ENCODE measurements at regions not wholly inside any gene's neighbourhood (a gene's known extent, or its start where the extent isn't known, plus 50 kb on each side); places are given as distances from the start of the nearest gene placed in this dataset.

DNA sequence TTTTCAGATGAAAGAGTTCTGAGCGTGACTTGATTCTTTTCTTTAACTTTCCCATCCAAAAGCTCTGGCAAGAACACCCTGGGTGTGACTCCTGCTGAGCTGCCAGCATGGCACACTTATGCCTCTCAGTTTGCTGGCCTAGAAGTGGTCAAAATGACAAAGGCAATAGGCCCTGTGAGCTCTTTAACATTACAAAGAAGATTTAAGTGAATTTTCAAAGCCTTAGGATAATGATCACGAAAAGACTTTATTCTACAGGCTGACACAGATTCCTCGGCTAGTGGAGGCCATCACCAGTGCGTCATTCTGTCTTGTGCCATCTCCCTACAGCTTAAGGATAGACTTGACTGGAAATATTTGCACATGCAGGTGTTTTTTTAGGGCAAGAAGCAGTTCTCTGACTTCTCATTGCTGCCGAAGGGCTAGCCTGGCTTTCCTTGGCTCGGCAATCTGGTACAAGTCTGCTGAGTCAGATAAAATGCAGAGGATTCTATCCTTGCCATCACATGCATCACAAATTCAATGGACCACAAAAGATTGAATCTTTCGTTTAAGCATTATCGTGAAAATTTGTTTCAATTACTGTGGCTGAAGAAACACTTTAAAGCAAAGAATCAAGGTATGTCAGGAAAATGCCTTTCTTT is 311.5 kb downstream of the COX7C start:
- no peak for ATAC-seq
- intact Hi-C loops (cut with DNase I), result no loop called here
- no peak for DNase-seq (ENCODE audit: low spot score)

GRCh38 chr5:86951761-86952160 is 315.9 kb upstream of the RASA1 start:
- intact Hi-C loops (cut with DNase I), result no loop called here
- no peak for DNase-seq (ENCODE audit: low spot score)

GRCh38 chr5:86964889-86965288 is 302.8 kb upstream of the RASA1 start:
- intact Hi-C loops (cut with DNase I), result no loop called here
- no peak for DNase-seq (ENCODE audit: low spot score)
- ATAC-seq, result no peak

More at GRCh38 chr5:86951761-86952160, 315.9 kb upstream of the RASA1 start:
- ATAC-seq, result no peak

DNA sequence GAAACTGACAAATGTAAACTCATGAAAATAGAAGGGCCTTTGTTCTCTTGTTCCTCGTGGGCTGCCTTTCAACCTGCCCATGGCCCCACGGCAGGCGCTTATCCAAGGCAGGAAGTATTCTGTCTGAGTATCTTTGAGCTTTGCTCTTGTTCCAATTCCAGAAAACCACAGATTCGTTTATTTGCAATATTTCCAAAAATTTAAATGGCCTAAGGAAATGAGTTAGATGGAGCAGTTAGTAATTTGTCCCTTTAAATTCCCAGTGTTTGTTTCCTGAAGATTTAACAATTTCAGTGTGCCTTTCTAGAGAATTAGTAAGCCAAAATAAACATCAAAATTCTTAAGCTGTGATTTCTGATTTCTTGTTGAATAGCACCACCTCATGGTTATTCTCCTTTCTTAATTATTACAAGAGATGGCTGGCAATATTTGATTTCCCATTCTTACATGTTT is 299.4 kb upstream of the RASA1 start:
- ATAC-seq (peak; percentile 87), DNase-seq (ENCODE audit: low spot score) (peak; percentile 70)
- intact Hi-C loops (cut with DNase I), result no loop called here

DNA sequence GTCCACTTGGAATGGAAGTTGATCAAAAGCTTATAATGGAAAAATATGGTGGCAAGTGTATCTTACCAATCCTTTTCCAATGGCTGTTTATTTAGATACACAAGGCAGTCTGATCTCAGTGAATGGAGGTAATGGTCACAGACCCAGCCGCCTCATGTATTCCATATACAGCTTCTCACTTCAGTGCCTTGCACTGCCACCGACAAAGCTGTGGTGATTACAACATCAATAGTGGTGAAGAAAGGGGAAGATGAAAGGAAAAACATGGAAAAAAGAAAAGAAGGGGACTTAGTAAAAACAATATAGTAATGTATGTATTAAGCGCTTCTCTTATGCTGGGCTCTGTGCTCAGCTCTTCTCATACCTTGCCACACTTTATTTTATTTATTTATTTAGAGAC is 297.3 kb upstream of the RASA1 start:
- no peak for ATAC-seq
- no peak for DNase-seq (ENCODE audit: low spot score)
- intact Hi-C loops (cut with DNase I), result no loop called here

- DNase-seq (ENCODE audit: low spot score) (no peak), ATAC-seq (peak; percentile 65)
- intact Hi-C loops (cut with DNase I), result no loop called here
Measured at GRCh38 chr5:86971034-86971571, 296.6 kb upstream of the RASA1 start.

DNA sequence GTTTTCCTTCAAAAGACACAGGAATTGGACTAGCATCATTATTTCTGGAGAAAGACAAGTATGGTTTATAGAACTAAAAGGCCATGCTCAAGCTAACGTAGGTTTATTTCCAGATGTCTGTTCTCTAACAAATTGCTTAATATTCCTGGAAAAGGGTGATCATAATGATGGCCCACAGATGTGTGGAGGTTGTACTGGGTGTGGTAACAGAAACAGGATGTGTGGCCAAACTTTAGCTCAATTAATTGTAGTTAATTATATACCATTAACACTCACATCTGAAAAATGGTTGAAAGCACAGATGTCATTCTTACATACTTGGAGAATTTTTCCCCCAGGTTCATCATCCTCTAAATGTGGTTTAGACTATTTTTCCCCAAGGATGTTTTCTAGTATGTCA is 292.7 kb upstream of the RASA1 start:
- peak; percentile 61 for ATAC-seq
- intact Hi-C loops (cut with DNase I), result no loop called here
- no peak for DNase-seq (ENCODE audit: low spot score)

DNA sequence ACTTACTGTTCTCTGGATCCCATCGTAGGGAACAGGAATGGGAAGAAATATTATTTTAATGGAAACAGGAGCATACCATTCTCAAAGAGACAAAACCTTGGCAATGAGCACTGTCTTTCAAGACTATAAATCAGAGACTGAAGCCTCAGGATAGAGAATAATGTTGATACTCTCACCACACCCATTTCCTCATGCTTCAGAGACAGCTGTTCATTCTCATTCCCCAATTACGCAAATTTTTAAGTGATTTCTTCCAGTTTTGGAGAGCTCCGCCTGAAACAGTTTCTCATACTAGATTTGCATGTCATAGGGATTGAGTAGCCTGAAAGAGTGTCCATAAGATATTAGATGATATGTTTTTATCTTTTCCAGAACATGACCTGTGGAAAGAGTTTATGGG is 290.5 kb upstream of the RASA1 start:
- no peak for DNase-seq (ENCODE audit: low spot score)
- peak; percentile 25 for ATAC-seq
- intact Hi-C loops (cut with DNase I), result no loop called here

GRCh38 chr5:86977808-86978207 is 289.9 kb upstream of the RASA1 start:
- ATAC-seq, result no peak
- no peak for DNase-seq (ENCODE audit: low spot score)
- intact Hi-C loops (cut with DNase I), result no loop called here

- intact Hi-C loops (cut with DNase I), result no loop called here
- ATAC-seq (peak; percentile 70), DNase-seq (ENCODE audit: low spot score) (no peak)
Measured at GRCh38 chr5:86979811-86980411, 287.8 kb upstream of the RASA1 start.

DNA sequence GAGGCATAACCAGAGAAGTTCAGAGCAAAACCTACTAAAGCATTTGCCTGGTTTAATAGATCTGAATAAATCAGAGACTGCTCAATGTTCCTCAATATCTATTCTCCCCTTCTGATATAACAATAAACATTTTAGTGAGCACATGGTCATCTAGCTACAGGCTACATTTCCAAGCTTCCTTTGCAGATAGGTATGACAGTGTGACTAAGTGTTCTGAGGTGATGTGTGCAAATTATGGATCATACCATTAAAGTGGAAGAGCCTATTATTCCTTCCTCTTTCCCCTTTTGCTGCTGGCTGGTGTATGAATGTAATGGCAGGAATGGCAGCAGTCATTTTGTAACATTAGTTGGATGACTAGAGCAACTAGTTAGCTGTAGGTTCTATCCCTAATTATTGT is 285.8 kb upstream of the RASA1 start:
- intact Hi-C loops (cut with DNase I), result no loop called here
- no peak for DNase-seq (ENCODE audit: low spot score)

GRCh38 chr5:86983208-86983607 is 284.5 kb upstream of the RASA1 start:
- DNase-seq (ENCODE audit: low spot score), result no peak
- no peak for ATAC-seq
- intact Hi-C loops (cut with DNase I), result no loop called here

More for the DNA sequence above, 285.8 kb upstream of the RASA1 start:
- no peak for ATAC-seq

GRCh38 chr5:86986837-86987236 is 280.8 kb upstream of the RASA1 start:
- no peak for DNase-seq (ENCODE audit: low spot score)
- intact Hi-C loops (cut with DNase I), result no loop called here
- no peak for ATAC-seq

DNA sequence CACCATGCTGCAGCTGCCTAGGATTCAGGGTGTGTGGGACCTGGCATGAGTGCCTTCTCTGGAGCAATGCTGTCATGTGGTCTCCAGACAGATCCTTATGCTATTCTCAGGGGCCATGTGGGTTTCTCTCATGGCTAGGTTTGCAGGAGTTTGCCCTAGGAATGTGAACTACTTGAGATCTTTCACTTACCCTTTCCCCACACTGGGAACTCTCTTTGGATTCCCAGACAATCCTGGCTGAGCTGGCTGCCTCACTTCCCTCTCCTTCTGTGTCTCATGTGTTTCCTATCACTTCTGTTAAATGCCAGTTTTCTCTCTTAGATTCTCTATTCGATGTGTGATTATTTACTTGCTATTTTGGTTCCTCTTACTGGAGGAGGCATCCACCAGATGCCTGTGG is 270.2 kb upstream of the RASA1 start:
- DNase-seq (ENCODE audit: low spot score) (no peak), ATAC-seq (no peak)
- intact Hi-C loops (cut with DNase I), result no loop called here

GRCh38 chr5:86999951-87000350 is 267.7 kb upstream of the RASA1 start:
- DNase-seq (ENCODE audit: low spot score) (no peak), ATAC-seq (no peak)
- intact Hi-C loops (cut with DNase I), result no loop called here

GRCh38 chr5:87002485-87002884 is 265.2 kb upstream of the RASA1 start:
- DNase-seq (ENCODE audit: low spot score) (no peak), ATAC-seq (peak; percentile 50)
- intact Hi-C loops (cut with DNase I), result no loop called here

- intact Hi-C loops (cut with DNase I), result no loop called here
- DNase-seq (ENCODE audit: low spot score), result no peak
- ATAC-seq, result no peak
Measured at GRCh38 chr5:87004101-87004500, 263.6 kb upstream of the RASA1 start.

DNA sequence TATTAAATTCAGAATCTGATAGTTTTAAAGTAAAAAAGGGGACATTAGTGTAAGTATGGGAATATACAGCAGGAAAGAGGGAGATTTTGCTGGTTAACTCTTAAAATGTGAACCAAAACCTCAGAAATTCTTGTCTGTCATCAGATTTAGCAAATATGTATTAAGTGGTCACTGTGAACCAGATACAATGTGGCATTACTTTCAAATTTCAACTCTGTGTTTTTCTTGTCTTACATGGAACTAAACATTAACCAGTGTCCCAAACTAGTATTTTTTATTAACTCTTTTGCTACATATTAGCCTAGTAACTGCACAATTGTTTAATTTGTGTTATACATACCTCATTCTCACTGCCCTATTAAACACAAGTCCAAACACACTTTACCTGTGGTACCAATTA is 259.9 kb upstream of the RASA1 start:
- intact Hi-C loops (cut with DNase I), result no loop called here
- DNase-seq (ENCODE audit: low spot score) (no peak), ATAC-seq (no peak)

DNA sequence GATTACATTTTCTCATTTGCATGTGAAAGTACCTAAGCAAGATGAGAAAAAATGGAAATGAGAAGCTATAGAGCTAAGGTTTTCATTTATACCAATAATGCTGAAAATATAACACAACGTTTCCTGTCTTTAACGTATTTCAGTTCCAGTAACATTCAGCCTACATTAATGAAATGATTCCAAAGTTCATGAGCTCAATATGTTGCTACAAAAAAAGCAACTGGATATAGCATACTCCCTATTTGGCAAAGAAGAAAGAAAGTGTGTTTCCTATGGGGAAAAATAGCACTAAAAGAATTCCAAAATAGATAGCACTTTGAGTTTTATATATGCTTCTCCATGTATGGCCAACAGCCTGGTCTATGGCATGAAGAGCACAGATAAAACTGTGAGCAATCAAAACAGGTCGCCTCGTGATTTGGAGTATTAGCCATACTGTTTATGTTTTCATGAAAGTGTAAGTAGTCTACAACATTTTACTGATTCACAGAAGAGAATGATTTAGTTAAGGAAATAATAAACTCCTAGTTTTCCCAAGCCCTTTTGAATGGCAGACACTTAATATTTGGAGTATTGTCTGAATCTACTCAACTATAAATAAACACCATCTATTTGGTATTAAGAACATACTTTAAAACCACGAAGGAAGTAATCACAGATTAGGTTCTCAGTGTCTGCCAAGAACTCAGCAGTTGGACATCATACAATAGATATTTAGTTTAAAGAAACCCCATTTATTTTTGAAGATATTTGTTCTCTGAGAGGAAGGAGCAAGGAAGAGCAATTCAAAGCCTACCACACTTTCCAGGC is 258.7 kb upstream of the RASA1 start:
- intact Hi-C loops (cut with DNase I), result no loop called here
- no peak for ATAC-seq
- no peak for DNase-seq (ENCODE audit: low spot score)

DNA sequence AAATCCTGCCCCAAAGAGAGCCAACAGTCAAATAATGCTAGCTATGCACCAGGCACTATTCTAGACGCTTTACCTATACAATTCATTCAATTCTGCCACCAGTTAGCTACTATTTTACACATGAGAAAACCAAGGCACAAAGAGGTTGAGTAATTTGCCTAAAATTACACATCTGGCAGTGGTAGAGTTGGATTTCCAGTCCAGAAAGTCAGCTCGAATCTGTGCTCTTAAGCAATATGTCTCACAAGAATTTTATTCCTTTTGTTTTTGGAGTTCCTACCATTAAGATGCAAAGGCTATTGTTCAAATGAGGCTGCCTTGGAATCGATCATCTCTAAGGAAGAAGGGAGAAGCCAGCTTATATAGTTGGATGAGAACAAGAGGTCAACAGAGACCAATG is 256.9 kb upstream of the RASA1 start:
- DNase-seq (ENCODE audit: low spot score) (no peak), ATAC-seq (no peak)
- intact Hi-C loops (cut with DNase I), result no loop called here

Measured in sciatic nerve (tissue), 2 donors.